Stimulated activated CD8-positive, alpha-beta memory T cell treated with anti-CD3 and anti-CD28 coated beads, Interleukin-7, amount 100 ng/mL, for 48 hours (primary cell): ENCODE measurements at regions not wholly inside any gene's neighbourhood (a gene's known extent, or its start where the extent isn't known, plus 50 kb on each side); places are given as distances from the start of the nearest gene placed in this dataset.

Source experiments
- DNase-seq, 2 donors: peaks; one replicate each; pipeline ENCODE4 v3.0.0-alpha.2; 2020; ENCODE audit warnings: low read depth in 1 of 2; ENCODE audit errors: extremely low read depth in 1 of 2

DNA sequence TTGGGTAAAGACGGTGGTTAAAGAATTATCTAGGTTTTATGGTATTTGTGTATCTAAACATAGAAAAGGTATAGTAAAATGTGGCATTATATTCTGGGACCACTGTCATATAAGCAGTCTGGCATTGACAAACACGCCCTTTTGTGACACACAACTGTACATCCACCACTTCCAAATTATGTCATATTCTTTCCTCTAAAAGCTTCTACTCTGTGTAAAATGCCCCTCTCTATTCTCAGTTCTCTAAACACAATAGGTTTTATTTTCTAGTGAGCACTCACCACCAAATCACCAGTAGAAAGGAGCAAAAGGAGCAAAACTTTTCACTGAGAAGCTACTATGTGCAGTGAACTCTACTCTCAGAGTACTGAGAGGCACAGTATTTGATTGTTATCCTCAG lies 88.1 kb upstream of the PIEZO2 start:
- no peak for DNase-seq

DNA sequence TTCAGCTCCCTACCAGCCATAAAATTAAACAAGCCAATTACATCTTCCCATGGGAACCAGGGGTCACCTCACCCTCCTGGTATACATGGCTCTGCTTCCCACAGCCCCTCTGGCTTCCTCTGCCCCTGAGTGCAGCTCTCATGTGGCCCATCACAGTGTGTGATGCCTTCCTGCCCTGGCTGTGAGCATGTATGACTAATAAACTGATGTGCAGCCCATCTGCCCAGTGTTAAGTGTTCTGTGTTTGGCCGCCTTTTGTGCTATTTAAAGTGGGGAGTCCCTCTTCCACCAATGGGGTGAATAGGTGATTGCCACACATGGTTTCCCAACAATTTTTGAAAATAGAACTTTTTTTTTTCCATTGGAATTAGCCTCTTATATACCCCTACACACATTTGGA lies 87.7 kb upstream of the PIEZO2 start:
- DNase-seq: no peak

- DNase-seq: no peak
These were observed 74.8 kb upstream of the PIEZO2 start for GRCh38 chr18:11224153-11224552.

GRCh38 chr18:11219571-11219970 lies 70.2 kb upstream of the PIEZO2 start:
- DNase-seq: no peak

- no peak for DNase-seq
These were observed 65.8 kb upstream of the PIEZO2 start for GRCh38 chr18:11215216-11215615.

- DNase-seq: no peak
These were observed 54.7 kb upstream of the PIEZO2 start for GRCh38 chr18:11204020-11204419.

- DNase-seq: no peak
These were observed 50.1 kb upstream of the PIEZO2 start for GRCh38 chr18:11199477-11199876.
